ENCODE measurements at regions not wholly inside any gene's neighbourhood (a gene's known extent, or its start where the extent isn't known, plus 50 kb on each side); places are given as distances from the start of the nearest gene placed in this dataset.

DNA sequence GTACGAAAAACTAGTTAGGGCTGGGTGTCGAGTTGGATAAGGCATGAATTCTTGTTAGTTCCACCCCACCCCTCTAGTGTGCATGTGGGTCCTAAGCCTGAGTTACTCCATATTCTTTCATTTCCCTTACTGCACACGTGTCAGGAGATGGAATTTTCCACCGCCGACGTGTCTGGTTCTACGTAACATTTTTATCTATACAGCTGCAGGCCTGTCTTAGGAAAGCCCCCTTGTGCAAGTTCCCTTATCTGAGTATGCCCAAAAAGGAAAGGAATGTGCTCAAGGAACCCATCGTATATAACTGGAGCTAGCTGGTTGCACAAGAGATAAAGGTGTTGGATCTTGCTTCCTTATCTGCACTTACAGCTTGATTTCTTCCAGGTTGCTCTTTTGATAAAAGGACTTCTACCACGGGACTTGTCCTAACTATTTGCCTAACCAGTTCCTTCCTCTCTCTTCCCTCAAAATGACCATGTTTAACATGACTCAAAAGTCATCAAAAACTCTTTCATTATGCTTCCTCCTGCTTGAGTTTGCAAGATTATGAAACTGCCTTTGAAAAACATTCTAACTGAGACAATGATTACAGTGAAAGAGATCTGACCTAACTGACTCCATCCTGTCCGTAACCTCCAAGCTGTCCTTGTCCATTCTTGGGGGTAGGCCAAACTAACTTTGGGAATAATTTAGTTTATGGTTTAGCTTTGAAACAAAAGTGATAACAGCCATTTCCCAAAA, 181.4 kb downstream of the AKR1D1 start:
- TF ChIP-seq FOXP2 (optimal IDR thresholded peaks at IDR 0.05; ENCODE audit: borderline replicate concordance, extremely low read depth, extremely low read length, insufficient read depth) (no peak), POLR2AphosphoS5 (IDR thresholded peaks at IDR 0.05; ENCODE audit: low read depth, low read length) (no peak), SIN3A (IDR thresholded peaks at IDR 0.05; ENCODE audit: borderline replicate concordance, insufficient read depth, low read length) (no peak), TAF1 (IDR thresholded peaks at IDR 0.05; ENCODE audit: borderline replicate concordance, insufficient read depth, low read length) (no peak)
- TF ChIP-seq, protein P1, sequence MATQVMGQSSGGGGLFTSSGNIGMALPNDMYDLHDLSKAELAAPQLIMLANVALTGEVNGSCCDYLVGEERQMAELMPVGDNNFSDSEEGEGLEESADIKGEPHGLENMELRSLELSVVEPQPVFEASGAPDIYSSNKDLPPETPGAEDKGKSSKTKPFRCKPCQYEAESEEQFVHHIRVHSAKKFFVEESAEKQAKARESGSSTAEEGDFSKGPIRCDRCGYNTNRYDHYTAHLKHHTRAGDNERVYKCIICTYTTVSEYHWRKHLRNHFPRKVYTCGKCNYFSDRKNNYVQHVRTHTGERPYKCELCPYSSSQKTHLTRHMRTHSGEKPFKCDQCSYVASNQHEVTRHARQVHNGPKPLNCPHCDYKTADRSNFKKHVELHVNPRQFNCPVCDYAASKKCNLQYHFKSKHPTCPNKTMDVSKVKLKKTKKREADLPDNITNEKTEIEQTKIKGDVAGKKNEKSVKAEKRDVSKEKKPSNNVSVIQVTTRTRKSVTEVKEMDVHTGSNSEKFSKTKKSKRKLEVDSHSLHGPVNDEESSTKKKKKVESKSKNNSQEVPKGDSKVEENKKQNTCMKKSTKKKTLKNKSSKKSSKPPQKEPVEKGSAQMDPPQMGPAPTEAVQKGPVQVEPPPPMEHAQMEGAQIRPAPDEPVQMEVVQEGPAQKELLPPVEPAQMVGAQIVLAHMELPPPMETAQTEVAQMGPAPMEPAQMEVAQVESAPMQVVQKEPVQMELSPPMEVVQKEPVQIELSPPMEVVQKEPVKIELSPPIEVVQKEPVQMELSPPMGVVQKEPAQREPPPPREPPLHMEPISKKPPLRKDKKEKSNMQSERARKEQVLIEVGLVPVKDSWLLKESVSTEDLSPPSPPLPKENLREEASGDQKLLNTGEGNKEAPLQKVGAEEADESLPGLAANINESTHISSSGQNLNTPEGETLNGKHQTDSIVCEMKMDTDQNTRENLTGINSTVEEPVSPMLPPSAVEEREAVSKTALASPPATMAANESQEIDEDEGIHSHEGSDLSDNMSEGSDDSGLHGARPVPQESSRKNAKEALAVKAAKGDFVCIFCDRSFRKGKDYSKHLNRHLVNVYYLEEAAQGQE (IDR thresholded peaks at IDR 0.05; ENCODE audit: insufficient read depth in 1 of 2, low read depth in 2 of 2, low read length in 2 of 2), result no peak

DNA sequence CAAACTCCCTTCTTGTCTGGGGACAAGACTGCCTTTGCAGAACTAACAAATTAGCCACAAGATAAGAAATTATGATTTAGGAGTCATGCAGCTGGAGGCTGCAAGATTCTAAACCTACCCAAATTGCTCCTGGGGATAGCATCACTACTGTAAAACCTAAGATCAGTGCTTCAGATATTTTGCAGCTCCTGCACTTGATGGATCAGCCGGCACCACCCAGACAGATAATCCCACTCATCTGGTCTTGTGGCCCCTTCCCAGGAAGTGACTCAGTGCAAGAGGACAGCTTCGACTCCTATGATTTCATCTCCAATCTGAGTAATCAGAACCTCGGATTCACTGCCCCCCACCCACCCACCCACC, 181.9 kb downstream of the AKR1D1 start:
- TF ChIP-seq TAF1 (IDR thresholded peaks at IDR 0.05; ENCODE audit: borderline replicate concordance, insufficient read depth, low read length), result no peak

DNA sequence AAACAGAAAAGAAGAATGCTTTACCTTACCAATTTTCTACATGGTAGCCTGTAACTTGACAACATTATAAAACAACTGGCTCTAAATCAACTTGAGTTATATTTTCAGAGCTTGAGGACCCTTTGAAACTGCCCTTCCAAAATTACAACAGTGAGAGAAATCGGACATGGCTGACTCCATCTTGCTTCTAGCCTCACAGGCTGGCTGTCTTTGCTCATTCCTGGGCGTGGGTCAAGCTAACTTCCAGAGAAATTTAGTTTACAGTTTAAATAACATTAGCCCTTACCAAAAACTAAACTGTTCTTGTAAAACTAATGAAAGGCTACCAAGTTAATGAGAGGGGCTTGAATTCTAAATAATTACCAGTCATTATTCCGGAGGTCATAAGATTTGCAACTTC, 183.4 kb downstream of the AKR1D1 start:
- TF ChIP-seq TAF1 (IDR thresholded peaks at IDR 0.05; ENCODE audit: borderline replicate concordance, insufficient read depth, low read length) (no peak), SIN3A (IDR thresholded peaks at IDR 0.05; ENCODE audit: borderline replicate concordance, insufficient read depth, low read length) (no peak), FOXP2 (optimal IDR thresholded peaks at IDR 0.05; ENCODE audit: borderline replicate concordance, extremely low read depth, extremely low read length, insufficient read depth) (no peak), POLR2AphosphoS5 (IDR thresholded peaks at IDR 0.05; ENCODE audit: low read depth, low read length) (no peak)
- TF ChIP-seq, protein P1 (IDR thresholded peaks at IDR 0.05; ENCODE audit: insufficient read depth in 1 of 2, low read depth in 2 of 2, low read length in 2 of 2), result no peak

DNA sequence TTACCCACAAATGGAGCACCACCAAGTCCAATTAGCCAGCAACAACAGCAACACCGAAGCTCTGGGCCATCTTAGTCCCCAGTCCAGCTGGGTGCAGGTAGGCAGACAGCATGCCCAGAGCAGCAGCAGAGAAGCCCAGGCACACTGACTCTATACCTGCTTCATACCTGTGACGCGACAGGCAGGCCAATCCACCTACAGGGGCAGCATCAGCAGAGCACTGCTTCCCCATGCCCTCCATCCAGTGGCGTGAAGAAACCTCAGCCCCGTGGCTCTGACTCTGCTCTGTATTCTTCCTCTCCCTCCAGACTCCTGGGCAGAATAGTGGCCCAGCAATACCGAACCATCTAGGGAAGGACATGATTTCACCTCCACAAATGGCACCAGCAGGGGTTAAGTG, 191.7 kb downstream of the AKR1D1 start:
- TF ChIP-seq, protein P1 (IDR thresholded peaks at IDR 0.05; ENCODE audit: insufficient read depth in 1 of 2, low read depth in 2 of 2, low read length in 2 of 2), result no peak
- TF ChIP-seq POLR2AphosphoS5 (IDR thresholded peaks at IDR 0.05; ENCODE audit: low read depth, low read length) (no peak), FOXP2 (optimal IDR thresholded peaks at IDR 0.05; ENCODE audit: borderline replicate concordance, extremely low read depth, extremely low read length, insufficient read depth) (no peak), SIN3A (IDR thresholded peaks at IDR 0.05; ENCODE audit: borderline replicate concordance, insufficient read depth, low read length) (no peak), TAF1 (IDR thresholded peaks at IDR 0.05; ENCODE audit: borderline replicate concordance, insufficient read depth, low read length) (no peak)

DNA sequence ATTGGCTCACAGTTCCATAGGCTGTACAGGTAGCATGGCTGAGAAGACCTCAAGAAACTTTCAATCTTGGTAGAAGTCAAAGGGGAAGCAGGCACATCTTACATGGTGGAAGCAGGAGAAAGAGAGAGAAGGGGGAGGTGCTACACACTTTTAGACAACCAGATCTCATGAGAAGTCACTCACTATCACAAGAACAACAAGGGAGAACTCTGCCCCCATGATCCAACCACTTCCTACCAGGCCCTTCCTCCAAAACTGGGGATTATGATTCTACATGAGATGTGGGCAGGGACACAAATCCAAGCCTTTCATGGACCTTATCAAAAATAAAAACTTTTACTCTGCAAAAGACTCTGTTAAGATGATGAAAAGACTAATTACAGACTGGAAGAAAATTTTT, 183.2 kb upstream of the TRIM24 start:
- no peak for TF ChIP-seq POLR2AphosphoS5 (IDR thresholded peaks at IDR 0.05; ENCODE audit: low read depth, low read length)
- no peak for TF ChIP-seq SIN3A (IDR thresholded peaks at IDR 0.05; ENCODE audit: borderline replicate concordance, insufficient read depth, low read length)
- TF ChIP-seq FOXP2 (optimal IDR thresholded peaks at IDR 0.05; ENCODE audit: borderline replicate concordance, extremely low read depth, extremely low read length, insufficient read depth), result no peak
- TF ChIP-seq, protein P1 (IDR thresholded peaks at IDR 0.05; ENCODE audit: insufficient read depth in 1 of 2, low read depth in 2 of 2, low read length in 2 of 2), result no peak
- TF ChIP-seq TAF1 (IDR thresholded peaks at IDR 0.05; ENCODE audit: borderline replicate concordance, insufficient read depth, low read length), result no peak
